GM12892 (cell line): ENCODE measurements at regions not wholly inside any gene's neighbourhood (a gene's known extent, or its start where the extent isn't known, plus 50 kb on each side); places are given as distances from the start of the nearest gene placed in this dataset.

ENCODE experiments used
- POLR2A ChIP-seq: IDR thresholded peaks from 2 replicates; pipeline ENCODE4 v1.6.1; 2011; ENCODE audit warnings: low read depth, low read length, control low read depth
- POLR2AphosphoS5 ChIP-seq: IDR thresholded peaks from 2 replicates; pipeline ENCODE4 v1.6.1; 2011; ENCODE audit warnings: low read depth, low read length, control low read depth

GRCh38 chr10:57959318-57960006 is 308.2 kb downstream of the IPMK start:
- TF ChIP-seq POLR2A, result no peak
- TF ChIP-seq POLR2AphosphoS5, result no peak
